CMK (cell line): ENCODE measurements at regions not wholly inside any gene's neighbourhood (a gene's known extent, or its start where the extent isn't known, plus 50 kb on each side); places are given as distances from the start of the nearest gene placed in this dataset.
"Not testable (repeated sequence)": the region's sequence is repeated elsewhere in the genome, so short reads cannot be mapped to it uniquely, and the experiment has no call there.

Experiments used
- DNase-seq: peaks from one replicate; pipeline ENCODE4 v3.0.0-alpha.2; 2010; ENCODE audit warnings: low read depth

- no peak for DNase-seq
Observed at GRCh38 chr14:66015071-66015780, 470.9 kb upstream of the CCDC196 start.

GRCh38 chr14:66017927-66018326, 468.2 kb upstream of the CCDC196 start:
- no peak for DNase-seq

GRCh38 chr14:66022526-66022925, 463.6 kb upstream of the CCDC196 start:
- DNase-seq: no peak

- no peak for DNase-seq
Observed at GRCh38 chr14:66025779-66026178, 460.4 kb upstream of the CCDC196 start.

GRCh38 chr14:66031981-66032380, 454.2 kb upstream of the CCDC196 start:
- not testable (repeated sequence) for DNase-seq

GRCh38 chr14:66032800-66033199, 453.4 kb upstream of the CCDC196 start:
- no peak for DNase-seq

GRCh38 chr14:66036547-66036946, 449.6 kb upstream of the CCDC196 start:
- no peak for DNase-seq

GRCh38 chr14:66037361-66037760, 448.8 kb upstream of the CCDC196 start:
- no peak for DNase-seq

GRCh38 chr14:66038212-66038611, 448.0 kb upstream of the CCDC196 start:
- no peak for DNase-seq

GRCh38 chr14:66038618-66039017, 447.6 kb upstream of the CCDC196 start:
- DNase-seq: no peak

GRCh38 chr14:66039495-66039894, 446.7 kb upstream of the CCDC196 start:
- DNase-seq: no peak

- DNase-seq: no peak
Observed at GRCh38 chr14:66041582-66041981, 444.6 kb upstream of the CCDC196 start.

GRCh38 chr14:66043921-66044320, 442.2 kb upstream of the CCDC196 start:
- DNase-seq: no peak

GRCh38 chr14:66045572-66046021, 440.6 kb upstream of the CCDC196 start:
- no peak for DNase-seq

GRCh38 chr14:66046035-66046434, 440.1 kb upstream of the CCDC196 start:
- no peak for DNase-seq

- DNase-seq: no peak
Observed at GRCh38 chr14:66046591-66046990, 439.6 kb upstream of the CCDC196 start.

GRCh38 chr14:66056268-66056907, 429.8 kb upstream of the CCDC196 start:
- DNase-seq: no peak

GRCh38 chr14:66056926-66057552, 429.1 kb upstream of the CCDC196 start:
- no peak for DNase-seq

GRCh38 chr14:66065188-66065587, 421.0 kb upstream of the CCDC196 start:
- no peak for DNase-seq

- DNase-seq: no peak
Observed at GRCh38 chr14:66066981-66067776, 419.0 kb upstream of the CCDC196 start.

GRCh38 chr14:66069036-66069435, 417.1 kb upstream of the CCDC196 start:
- no peak for DNase-seq

- DNase-seq: no peak
Observed at GRCh38 chr14:66069830-66070541, 416.2 kb upstream of the CCDC196 start.
